Calu3 (cell line): ENCODE measurements at regions not wholly inside any gene's neighbourhood (a gene's known extent, or its start where the extent isn't known, plus 50 kb on each side); places are given as distances from the start of the nearest gene placed in this dataset.

Experiments
- BruUV-seq: library from RNA; stranded (reverse); fragments of 400-500 nt; replicated peaks from 2 replicates; lab custom pipeline; 2021; lab: Mats Ljungman, UMichigan
- CTCF ChIA-PET: fragments of 300-600 bp; sonication (Branson Sonifier 250); formaldehyde crosslinking; loops from one replicate; lab custom pipeline; 2022; ENCODE audit warnings: antibody characterized with exemption; lab: Charles Lee
- DNase-seq: peaks from one replicate; pipeline ENCODE4 v3.0.0; 2022
- H3K27ac Mint-ChIP-seq: one replicate; pipeline ENCODE4 v1.8.0; 2022; ENCODE audit warnings: mixed read lengths; ENCODE audit not compliant: unreplicated experiment
- H3K27me3 Mint-ChIP-seq: one replicate; pipeline ENCODE4 v1.8.0; 2022; ENCODE audit warnings: mixed read lengths; ENCODE audit not compliant: unreplicated experiment
- H3K36me3 Mint-ChIP-seq: one replicate; pipeline ENCODE4 v1.8.0; 2022; ENCODE audit warnings: mild to moderate bottlenecking, moderate library complexity, mixed read lengths; ENCODE audit not compliant: insufficient read depth, unreplicated experiment
- H3K4me1 Mint-ChIP-seq: one replicate; pipeline ENCODE4 v1.8.0; 2022; ENCODE audit warnings: mild to moderate bottlenecking, low read depth, mixed read lengths; ENCODE audit not compliant: unreplicated experiment
- H3K4me3 Mint-ChIP-seq: one replicate; pipeline ENCODE4 v1.8.0; 2022; ENCODE audit warnings: mild to moderate bottlenecking, low read depth, moderate library complexity, mixed read lengths; ENCODE audit not compliant: unreplicated experiment
- H3K9me3 Mint-ChIP-seq: one replicate; pipeline ENCODE4 v1.8.0; 2022; ENCODE audit warnings: low read depth, mixed read lengths; ENCODE audit not compliant: unreplicated experiment
- CTCF ChIP-seq: fragments of 200-600 bp; IDR thresholded peaks from one replicate; pipeline ENCODE4 v1.8.0; 2022; ENCODE audit warnings: antibody characterized with exemption; ENCODE audit not compliant: unreplicated experiment
- intact Hi-C: fragments of 100-400 bp; cut with micrococcal nuclease; formaldehyde crosslinking; loops from one replicate; pipeline ENCODE4 v1.10.0; 2022; ENCODE audit not compliant: unreplicated experiment

- Mint-ChIP-seq H3K27ac (no peak overlapping the region), H3K9me3 (peaks cover 4% of the 10 kb centered on the region), H3K27me3 (no peaks in the 10 kb centered on the region), H3K4me1 (peaks cover 7% of the 10 kb centered on the region), H3K4me3 (no peak overlapping the region), H3K36me3 (no peaks in the 10 kb centered on the region)
- no TSS peak for BruUV-seq
- CTCF ChIA-PET: no interaction called here
- TF ChIP-seq CTCF: no peak
- intact Hi-C loops: no loop called here
- DNase-seq: no peak
These were observed 238.7 kb upstream of the TET2 start for GRCh38 chr4:104907991-104908390.

- no peak for DNase-seq
- H3K36me3 Mint-ChIP-seq: no peaks in the 10 kb centered on the region
- no peak overlapping the region for H3K4me3 Mint-ChIP-seq
- no peak for TF ChIP-seq CTCF
- H3K9me3 Mint-ChIP-seq: peaks cover 4% of the 10 kb centered on the region
- no peaks in the 10 kb centered on the region for H3K27me3 Mint-ChIP-seq
- CTCF ChIA-PET: no interaction called here
- intact Hi-C loops: no loop called here
- peaks cover 7% of the 10 kb centered on the region for H3K4me1 Mint-ChIP-seq
- no TSS peak for BruUV-seq
- H3K27ac Mint-ChIP-seq: no peak overlapping the region
These were observed 237.3 kb upstream of the TET2 start for GRCh38 chr4:104909376-104909775.

- DNase-seq: no peak
- intact Hi-C loops: no loop called here
- BruUV-seq: no TSS peak
- Mint-ChIP-seq H3K27ac (no peak overlapping the region), H3K27me3 (no peaks in the 10 kb centered on the region), H3K4me3 (no peak overlapping the region), H3K9me3 (peaks cover 4% of the 10 kb centered on the region), H3K4me1 (no peaks in the 10 kb centered on the region), H3K36me3 (no peaks in the 10 kb centered on the region)
- CTCF ChIA-PET: no interaction called here
- TF ChIP-seq CTCF: no peak
These were observed 234.2 kb upstream of the TET2 start for GRCh38 chr4:104912518-104912917.

- Mint-ChIP-seq H3K27me3 (no peaks in the 10 kb centered on the region), H3K4me1 (no peaks in the 10 kb centered on the region), H3K4me3 (no peak overlapping the region), H3K27ac (no peak overlapping the region), H3K9me3 (peaks cover 4% of the 10 kb centered on the region), H3K36me3 (no peaks in the 10 kb centered on the region)
- TF ChIP-seq CTCF: no peak
- BruUV-seq: no TSS peak
- intact Hi-C loops: no loop called here
- CTCF ChIA-PET: no interaction called here
- DNase-seq: no peak
These were observed 231.3 kb upstream of the TET2 start for GRCh38 chr4:104915373-104915772.
